AG04450 (cell line): ENCODE measurements at regions not wholly inside any gene's neighbourhood (a gene's known extent, or its start where the extent isn't known, plus 50 kb on each side); places are given as distances from the start of the nearest gene placed in this dataset.

ENCODE experiments used
- CTCF ChIA-PET: fragments of 300-600, 350-600 bp; formaldehyde crosslinking; extraction: SDS; loops from one replicate; lab custom pipeline; 2022; ENCODE audit warnings: antibody characterized with exemption, inconsistent platforms; lab: Charles Lee
- POLR2A ChIA-PET: fragments of 350-600 bp; formaldehyde crosslinking; extraction: SDS; loops from one replicate; lab custom pipeline; 2021; ENCODE audit warnings: antibody characterized with exemption, inconsistent platforms; lab: Yijun Ruan, JAX
- DNase-seq: peaks from one replicate; pipeline ENCODE4 v3.0.0-alpha.2; 2011; ENCODE audit warnings: low read depth, low spot score
- H3K27ac ChIP-seq: one replicate; pipeline ENCODE4 v1.5.1; 2012; ENCODE audit warnings: low read depth, low read length, control low read depth
- H3K27me3 ChIP-seq: one replicate; pipeline ENCODE4 v1.6.0; 2012; ENCODE audit warnings: low read length; ENCODE audit not compliant: control insufficient read depth, insufficient read depth
- H3K4me3 ChIP-seq: 2 replicates; pipeline ENCODE4 v1.5.1; 2011; ENCODE audit warnings: mild to moderate bottlenecking, low read depth, low read length, control low read depth
- H3K9me3 ChIP-seq: 2 replicates; pipeline ENCODE4 v1.5.1; 2012; ENCODE audit warnings: low read length; ENCODE audit not compliant: control insufficient read depth, insufficient read depth
- TF ChIP-seq, protein P1 (sequence below): IDR thresholded peaks from 2 replicates; pipeline ENCODE4 v1.5.1; 2011; ENCODE audit warnings: low read depth, low read length, control low read depth, inconsistent platforms

DNA sequence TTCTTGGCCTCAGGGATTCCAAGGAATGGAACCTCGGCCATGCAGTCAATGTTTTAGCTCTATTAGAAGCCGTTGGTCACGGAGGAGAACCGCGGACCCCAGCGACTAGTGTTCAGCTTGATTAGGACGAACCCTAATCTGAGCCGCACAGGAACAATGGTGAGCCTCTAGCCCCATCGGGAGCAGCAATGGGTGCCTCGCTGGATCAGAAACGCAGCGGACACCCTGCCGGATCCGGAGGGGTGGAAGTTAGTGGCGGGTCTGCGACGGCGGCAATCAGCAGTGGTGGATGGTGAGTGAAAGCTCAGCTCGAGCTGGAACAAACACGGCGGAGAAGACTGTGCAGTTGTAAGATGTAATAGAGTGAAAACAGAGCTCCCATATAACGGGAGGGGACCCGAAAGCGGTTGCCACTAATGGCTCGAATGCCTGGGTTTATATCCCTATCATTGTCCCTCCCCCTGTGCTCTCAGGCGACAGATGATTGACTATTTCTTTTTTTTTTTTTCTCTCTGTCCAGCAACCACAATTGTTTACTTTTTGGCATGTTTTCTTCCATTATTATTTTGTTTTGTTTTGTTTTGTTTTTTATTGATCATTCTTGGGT, 127.7 kb downstream of the ZNF664 start:
- TF ChIP-seq, protein P1, sequence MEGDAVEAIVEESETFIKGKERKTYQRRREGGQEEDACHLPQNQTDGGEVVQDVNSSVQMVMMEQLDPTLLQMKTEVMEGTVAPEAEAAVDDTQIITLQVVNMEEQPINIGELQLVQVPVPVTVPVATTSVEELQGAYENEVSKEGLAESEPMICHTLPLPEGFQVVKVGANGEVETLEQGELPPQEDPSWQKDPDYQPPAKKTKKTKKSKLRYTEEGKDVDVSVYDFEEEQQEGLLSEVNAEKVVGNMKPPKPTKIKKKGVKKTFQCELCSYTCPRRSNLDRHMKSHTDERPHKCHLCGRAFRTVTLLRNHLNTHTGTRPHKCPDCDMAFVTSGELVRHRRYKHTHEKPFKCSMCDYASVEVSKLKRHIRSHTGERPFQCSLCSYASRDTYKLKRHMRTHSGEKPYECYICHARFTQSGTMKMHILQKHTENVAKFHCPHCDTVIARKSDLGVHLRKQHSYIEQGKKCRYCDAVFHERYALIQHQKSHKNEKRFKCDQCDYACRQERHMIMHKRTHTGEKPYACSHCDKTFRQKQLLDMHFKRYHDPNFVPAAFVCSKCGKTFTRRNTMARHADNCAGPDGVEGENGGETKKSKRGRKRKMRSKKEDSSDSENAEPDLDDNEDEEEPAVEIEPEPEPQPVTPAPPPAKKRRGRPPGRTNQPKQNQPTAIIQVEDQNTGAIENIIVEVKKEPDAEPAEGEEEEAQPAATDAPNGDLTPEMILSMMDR = no peak
- H3K9me3 ChIP-seq = no peaks in the 10 kb centered on the region; the same call in 1 of the 2 replicates
- peaks cover 25% of the 10 kb centered on the region for H3K27me3 ChIP-seq
- no peak overlapping the region for H3K27ac ChIP-seq
- ChIA-PET CTCF (interaction anchor here (0.6 kb wide), 1 partner anchor 30 kb away, joined by 4 read pairs; no protein-coding TSS in a partner anchor), POLR2A (no interaction called here)
- no peak overlapping the region for H3K4me3 ChIP-seq
- DNase-seq = no peak

DNA sequence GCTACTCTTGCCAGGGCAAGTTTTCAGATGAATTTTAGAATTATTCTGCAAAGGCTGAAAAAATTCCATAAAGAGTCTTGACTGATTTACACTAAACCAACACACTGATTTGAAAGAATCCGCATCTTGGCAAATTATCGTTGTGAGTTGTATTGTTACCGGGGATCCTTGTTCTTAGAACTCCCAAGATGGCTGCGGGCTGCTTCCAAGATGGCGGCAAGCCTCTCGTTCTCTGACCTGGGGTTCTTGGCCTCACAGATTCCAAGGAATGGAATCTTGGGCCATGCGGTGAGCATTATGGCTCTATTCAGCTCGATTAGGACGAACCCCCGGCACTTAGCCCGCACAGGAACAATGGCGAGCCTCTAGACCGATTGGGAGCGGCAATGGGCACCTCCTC, 132.5 kb downstream of the ZNF664 start:
- TF ChIP-seq, protein P1 = no peak
- Histone ChIP-seq H3K27me3 (peaks cover 4% of the 10 kb centered on the region), H3K9me3 (no peaks in the 10 kb centered on the region; the same call in none of the 2 replicates), H3K27ac (no peak overlapping the region), H3K4me3 (no peak overlapping the region)
- no peak for DNase-seq
- ChIA-PET POLR2A (no interaction called here), CTCF (no interaction called here)

DNA sequence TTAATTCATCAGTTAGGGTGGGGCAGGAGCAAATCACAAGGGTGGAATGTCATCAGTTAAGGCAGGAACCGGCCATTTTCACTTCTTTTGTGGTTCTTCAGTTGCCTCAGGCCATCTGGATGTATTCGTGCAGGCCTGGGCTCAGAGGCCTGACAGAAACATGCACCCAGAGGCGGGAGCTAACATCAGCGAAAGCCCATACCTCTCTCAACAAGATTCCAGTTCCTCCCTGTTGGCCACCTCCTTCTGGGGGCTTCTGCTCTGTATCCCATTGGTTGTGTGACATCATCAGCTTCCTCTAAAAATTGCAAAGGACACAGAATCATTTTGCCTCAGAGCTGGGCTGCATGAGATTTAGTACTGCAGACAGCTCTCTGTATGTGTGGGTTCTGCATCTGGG, 134.3 kb downstream of the ZNF664 start:
- ChIA-PET POLR2A (no interaction called here), CTCF (no interaction called here)
- Histone ChIP-seq H3K27me3 (peaks cover 4% of the 10 kb centered on the region), H3K27ac (no peak overlapping the region), H3K9me3 (no peaks in the 10 kb centered on the region; the same call in none of the 2 replicates), H3K4me3 (no peak overlapping the region)
- TF ChIP-seq, protein P1 = no peak
- no peak for DNase-seq

DNA sequence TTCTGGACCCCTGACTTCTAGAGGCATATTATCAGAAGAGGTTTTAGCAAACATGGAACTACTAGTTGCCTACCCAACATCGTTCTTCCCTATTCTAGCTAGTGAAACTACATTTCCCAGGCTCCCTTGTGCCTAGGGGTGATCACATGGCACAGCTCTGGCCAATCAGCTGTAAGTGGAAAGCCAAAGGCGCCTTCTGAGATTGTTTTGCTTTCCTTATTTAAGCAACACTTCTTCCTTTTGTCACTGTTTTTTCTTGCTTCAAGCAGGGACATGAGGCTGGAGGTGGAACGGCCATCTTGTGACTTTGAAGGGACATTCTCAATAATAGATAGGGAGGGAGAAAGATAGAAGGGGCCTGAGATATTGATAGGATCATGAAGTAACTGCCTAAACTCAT, 136.7 kb downstream of the ZNF664 start:
- Histone ChIP-seq H3K27me3 (peaks cover 4% of the 10 kb centered on the region), H3K4me3 (no peak overlapping the region), H3K27ac (no peak overlapping the region), H3K9me3 (no peaks in the 10 kb centered on the region; the same call in none of the 2 replicates)
- ChIA-PET CTCF (interaction anchor here (0.7 kb wide), 1 partner anchor 96 kb away, joined by 3 read pairs; no protein-coding TSS in a partner anchor), POLR2A (no interaction called here)
- TF ChIP-seq, protein P1 = no peak
- no peak for DNase-seq

DNA sequence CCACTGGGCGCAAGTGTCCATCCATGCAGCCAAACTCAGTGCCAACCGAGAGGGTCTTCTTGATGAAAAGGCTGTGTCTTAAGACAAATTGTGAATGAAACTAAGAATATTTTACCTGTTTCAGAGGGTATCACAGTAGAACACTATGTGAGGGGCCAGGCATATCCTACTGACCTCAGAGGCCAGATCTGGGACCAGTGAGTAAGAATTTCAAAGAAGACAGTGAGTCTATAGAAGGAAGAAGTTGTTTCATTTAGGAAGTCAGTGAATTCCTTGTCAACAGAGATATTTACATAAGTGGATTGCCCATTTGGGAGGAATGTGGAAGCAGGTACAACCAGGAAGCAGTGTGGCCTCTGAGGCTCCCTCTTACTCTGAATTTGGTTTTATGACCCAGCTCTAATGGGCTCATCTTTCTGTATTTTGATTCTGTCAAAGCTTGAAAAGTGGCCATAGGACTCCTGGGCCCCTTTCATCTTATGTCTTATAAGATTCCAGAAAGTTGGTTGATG, 137.4 kb downstream of the ZNF664 start:
- POLR2A ChIA-PET = no interaction called here
- TF ChIP-seq, protein P1 = no peak
- no peak for DNase-seq
- Histone ChIP-seq H3K27me3 (no peaks in the 10 kb centered on the region), H3K9me3 (no peaks in the 10 kb centered on the region; the same call in none of the 2 replicates), H3K27ac (no peak overlapping the region), H3K4me3 (no peak overlapping the region)
- CTCF ChIA-PET = no interaction called here
